SK-N-MC (cell line): ENCODE measurements at regions not wholly inside any gene's neighbourhood (a gene's known extent, or its start where the extent isn't known, plus 50 kb on each side); places are given as distances from the start of the nearest gene placed in this dataset.

Experiments used
- DNase-seq: peaks from one replicate; pipeline ENCODE4 v3.0.0-alpha.2; 2011; ENCODE audit warnings: low read depth, low spot score
- H3K27ac ChIP-seq: fragments of 200-600 bp; sonication (generic); 2 replicates; pipeline ENCODE4 v1.5.1; 2016; ENCODE audit warnings: mixed run types
- H3K36me3 ChIP-seq: fragments of 200-600 bp; sonication (generic); 2 replicates; pipeline ENCODE4 v1.6.1; 2017; ENCODE audit warnings: antibody characterized with exemption, low read length, mixed read lengths; ENCODE audit not compliant: insufficient read depth
- H3K4me3 ChIP-seq: fragments of 200-600 bp; sonication (generic); 2 replicates; pipeline ENCODE4 v1.5.1; 2016
- H3K9ac ChIP-seq: fragments of 200-600 bp; sonication (generic); 2 replicates; pipeline ENCODE4 v1.8.0; 2017; ENCODE audit warnings: mixed run types, mixed read lengths; ENCODE audit not compliant: insufficient read length
- H3K9me3 ChIP-seq: fragments of 200-600 bp; sonication (generic); 2 replicates; pipeline ENCODE4 v1.6.1; 2017; ENCODE audit warnings: low read depth, mild to moderate bottlenecking, antibody characterized with exemption, low read length, moderate library complexity, mixed read lengths
- EZH2 ChIP-seq: fragments of 200-600 bp; sonication (generic); IDR thresholded peaks from one replicate; pipeline ENCODE4 v1.6.1; 2017; ENCODE audit warnings: antibody characterized with exemption
- FOXP2 ChIP-seq: optimal IDR thresholded peaks from 2 replicates; pipeline ENCODE3; 2011; ENCODE audit warnings: mild to moderate bottlenecking, moderate library complexity; ENCODE audit not compliant: insufficient read depth; ENCODE audit errors: extremely low read length, control extremely low read depth
- POLR2AphosphoS5 ChIP-seq: IDR thresholded peaks from 2 replicates; pipeline ENCODE4 v1.6.1; 2012; ENCODE audit warnings: mild to moderate bottlenecking, low read depth, low read length, borderline replicate concordance

DNA sequence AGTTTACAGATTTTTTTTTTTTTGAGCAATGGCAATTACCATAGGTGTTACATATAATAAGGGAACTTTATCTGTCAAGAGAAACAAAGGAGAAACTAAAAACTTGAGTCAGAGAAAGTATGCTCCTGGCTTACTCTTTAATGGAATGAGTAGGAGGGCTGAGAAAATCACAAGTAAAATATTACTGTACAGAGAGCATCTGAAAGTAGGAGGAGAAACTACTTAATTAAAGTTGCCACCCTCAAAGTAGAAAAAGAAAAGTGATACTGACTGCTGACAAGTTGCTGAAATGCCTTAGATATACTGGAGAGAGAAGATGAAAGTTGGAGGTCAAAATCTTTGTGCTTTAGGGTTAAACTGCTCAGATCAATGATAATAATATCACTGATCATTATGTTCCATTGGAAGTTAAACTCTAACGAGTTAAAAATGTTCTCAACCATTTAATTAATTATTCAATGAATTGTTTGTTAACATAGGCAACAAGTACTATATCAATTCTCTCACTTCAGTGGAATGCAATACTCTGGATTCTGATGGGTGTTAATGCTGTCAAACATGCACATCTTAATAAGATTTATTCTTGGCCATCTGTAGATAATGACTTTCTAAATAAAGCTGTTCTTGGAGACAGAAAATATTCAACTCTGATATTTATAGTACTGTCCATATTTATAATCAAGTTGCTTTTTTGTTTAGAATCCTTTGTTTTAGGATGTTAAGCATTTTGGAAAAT, 61.2 kb upstream of the CAMK2D start:
- no peaks in the 10 kb centered on the region for H3K9me3 ChIP-seq
- H3K36me3 ChIP-seq: no peaks in the 10 kb centered on the region
- no peak overlapping the region for H3K9ac ChIP-seq
- TF ChIP-seq FOXP2 (no peak), EZH2 (no peak), POLR2AphosphoS5 (no peak)
- H3K4me3 ChIP-seq: no peak overlapping the region
- H3K27ac ChIP-seq: no peak overlapping the region
- no peak for DNase-seq

DNA sequence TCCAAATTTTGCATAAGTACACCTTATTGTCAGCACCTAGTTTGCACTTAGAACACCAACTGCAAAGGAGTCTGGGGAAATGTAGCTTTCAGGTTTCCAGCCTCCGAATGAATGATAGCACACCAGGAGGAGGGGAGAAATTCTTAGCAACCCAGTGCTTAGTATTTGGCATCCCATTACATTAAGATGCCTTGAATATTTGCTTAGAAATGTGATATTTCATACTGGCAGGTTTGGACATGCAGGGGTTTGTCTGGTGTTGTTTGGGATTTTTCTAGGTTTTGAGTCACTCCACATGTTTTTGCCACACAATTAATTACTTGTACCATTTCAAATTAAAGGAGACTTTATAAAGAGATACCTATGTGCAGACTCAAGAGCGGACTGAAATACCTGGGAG, 60.3 kb upstream of the CAMK2D start:
- Histone ChIP-seq H3K4me3 (no peak overlapping the region), H3K36me3 (no peaks in the 10 kb centered on the region), H3K9ac (no peak overlapping the region), H3K27ac (no peak overlapping the region), H3K9me3 (no peaks in the 10 kb centered on the region)
- TF ChIP-seq POLR2AphosphoS5 (no peak), EZH2 (no peak), FOXP2 (no peak)
- no peak for DNase-seq

DNA sequence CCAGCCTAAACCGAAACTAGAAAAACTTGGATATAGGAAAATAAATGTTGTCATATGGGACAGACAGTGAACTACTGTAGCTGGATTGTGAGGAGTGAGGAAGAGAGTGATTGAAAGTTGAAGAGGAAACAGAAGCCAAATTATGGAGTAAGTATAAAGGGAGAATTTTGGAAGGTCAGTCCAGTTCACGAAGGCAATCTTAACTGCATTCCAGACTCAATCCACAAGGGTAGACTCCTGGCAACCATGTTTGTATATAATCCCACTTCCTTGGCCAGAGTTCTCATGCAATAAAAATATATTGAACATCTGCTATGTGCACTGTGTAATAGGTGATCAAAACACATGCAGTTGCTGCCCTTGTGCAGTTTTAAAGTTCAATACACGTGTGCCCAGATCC, 58.6 kb upstream of the CAMK2D start:
- Histone ChIP-seq H3K4me3 (no peak overlapping the region), H3K9ac (no peak overlapping the region), H3K9me3 (no peaks in the 10 kb centered on the region), H3K36me3 (no peaks in the 10 kb centered on the region), H3K27ac (no peak overlapping the region)
- no peak for DNase-seq
- TF ChIP-seq POLR2AphosphoS5 (no peak), FOXP2 (no peak), EZH2 (no peak)

DNA sequence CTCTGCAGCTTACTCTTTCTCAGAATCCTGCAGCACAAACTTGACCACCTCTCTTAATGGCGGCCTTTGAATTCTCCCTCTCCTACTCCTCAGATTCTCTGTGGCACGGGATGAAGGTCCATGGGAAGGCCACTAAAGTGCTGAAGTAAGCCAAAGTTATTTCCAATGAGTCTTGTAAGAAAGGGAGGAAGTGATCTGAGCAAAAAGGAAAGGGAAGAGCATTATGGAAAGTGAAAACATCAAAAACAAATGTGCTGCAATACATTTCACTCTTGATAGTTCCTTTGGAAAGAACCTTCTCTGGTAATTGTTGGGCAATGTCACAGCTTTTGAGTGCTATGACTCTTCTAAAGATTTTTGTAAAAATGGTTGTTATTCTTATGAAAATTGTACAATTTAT, 54.3 kb upstream of the CAMK2D start:
- no peaks in the 10 kb centered on the region for H3K36me3 ChIP-seq
- H3K9me3 ChIP-seq: no peaks in the 10 kb centered on the region
- TF ChIP-seq EZH2 (no peak), POLR2AphosphoS5 (no peak), FOXP2 (no peak)
- H3K9ac ChIP-seq: no peak overlapping the region
- no peak overlapping the region for H3K4me3 ChIP-seq
- no peak overlapping the region for H3K27ac ChIP-seq
- no peak for DNase-seq

DNA sequence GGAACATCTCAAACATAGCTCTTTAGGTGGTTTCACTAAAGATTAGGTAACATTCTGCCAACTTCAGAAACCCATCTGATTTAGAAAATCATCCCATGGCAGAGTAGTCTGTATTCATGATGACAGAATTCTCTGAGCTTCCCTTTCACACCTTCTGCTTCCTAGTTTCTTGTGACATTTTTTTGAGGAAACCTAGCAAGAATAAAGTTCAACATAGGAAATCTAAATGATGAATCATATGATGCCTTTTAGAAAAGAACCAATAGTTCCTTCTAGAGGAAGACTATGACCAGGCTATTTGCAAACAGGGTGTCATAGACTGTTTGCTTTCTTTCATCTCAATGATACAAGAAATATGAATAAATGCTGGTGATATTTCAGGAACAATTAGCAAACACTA, 49.8 kb upstream of the CAMK2D start:
- TF ChIP-seq FOXP2: no peak
- TF ChIP-seq EZH2: no peak
- TF ChIP-seq POLR2AphosphoS5: no peak
- H3K36me3 ChIP-seq: no peaks in the 10 kb centered on the region
- H3K27ac ChIP-seq: no peak overlapping the region
- H3K9ac ChIP-seq: no peak overlapping the region
- no peaks in the 10 kb centered on the region for H3K9me3 ChIP-seq
- no peak overlapping the region for H3K4me3 ChIP-seq
- no peak for DNase-seq
